ENCODE measurements at regions not wholly inside any gene's neighbourhood (a gene's known extent, or its start where the extent isn't known, plus 50 kb on each side); places are given as distances from the start of the nearest gene placed in this dataset.

- Histone ChIP-seq H3K27ac (ENCODE audit: low read depth, low read length) (peak overlapping the region; percentile 99), H3K36me3 (ENCODE audit: control insufficient read depth, insufficient read depth, low read length) (no peaks in the 10 kb centered on the region), H3K4me2 (ENCODE audit: low read length) (peak overlapping the region; percentile 25), H3K79me2 (ENCODE audit: control insufficient read depth, insufficient read depth, low read length) (peaks cover 27% of the 10 kb centered on the region), H2AK5ac (ENCODE audit: low read length) (peak overlapping the region; percentile 85), H2BK15ac (replicated peaks; ENCODE audit: low read depth) (no peak overlapping the region), H2BK120ac (ENCODE audit: low read depth, low read length) (peak overlapping the region; percentile 85), H2BK5ac (ENCODE audit: low read length) (peak overlapping the region; percentile 85), H3K27me3 (ENCODE audit: insufficient read depth, low read length, poor library complexity) (peaks cover 7% of the 10 kb centered on the region), H3K79me1 (ENCODE audit: low read length) (no peaks in the 10 kb centered on the region), H3K9ac (ENCODE audit: low read length) (peak overlapping the region; percentile 100), H4K5ac (ENCODE audit: low read length) (no peak overlapping the region), H3K23ac (ENCODE audit: low read length) (peak overlapping the region; percentile 94), H3K56ac (ENCODE audit: low read length) (peak overlapping the region; percentile 96), H3K4ac (ENCODE audit: low read depth, low read length) (peak overlapping the region; percentile 98), H3K4me3 (ENCODE audit: low read length) (peak overlapping the region; percentile 90), H3K4me1 (ENCODE audit: control insufficient read depth, low read depth, low read length) (peaks cover 5% of the 10 kb centered on the region), H4K8ac (ENCODE audit: low read depth, low read length) (peak overlapping the region; percentile 95), H3K18ac (ENCODE audit: low read length) (peak overlapping the region; percentile 98)
- DNase-seq, result peak; percentile 94
- WGBS (ENCODE audit: extremely low coverage, insufficient coverage, low lambda C conversion rate), result no CpG with 5 or more reads among the region's 95 CpGs
Measured at GRCh38 chr17:81345228-81346089, 49.8 kb upstream of the BAHCC1 start.

Data from mesendoderm (in vitro differentiated cells).